Coronary artery (tissue), 2 donors: ENCODE measurements at regions not wholly inside any gene's neighbourhood (a gene's known extent, or its start where the extent isn't known, plus 50 kb on each side); places are given as distances from the start of the nearest gene placed in this dataset.

Experiments used
- DNase-seq: peaks from one replicate; pipeline ENCODE4 v3.0.0-alpha.2; 2017; ENCODE audit warnings: low spot score
- H3K27ac ChIP-seq, 2 donors: fragments of 200-600 bp; sonication (generic); one replicate each; pipeline ENCODE4 v1.5.1; 2016 to 2019
- H3K4me3 ChIP-seq: fragments of 200-600 bp; sonication (generic); 2 replicates; pipeline ENCODE4 v1.5.1; 2016; ENCODE audit warnings: mild to moderate bottlenecking, moderate library complexity
- TF ChIP-seq, protein P1 (sequence below): fragments of 200-600 bp; sonication (generic); IDR thresholded peaks from one replicate; pipeline ENCODE4 v1.5.1; 2019; ENCODE audit warnings: antibody characterized with exemption

DNA sequence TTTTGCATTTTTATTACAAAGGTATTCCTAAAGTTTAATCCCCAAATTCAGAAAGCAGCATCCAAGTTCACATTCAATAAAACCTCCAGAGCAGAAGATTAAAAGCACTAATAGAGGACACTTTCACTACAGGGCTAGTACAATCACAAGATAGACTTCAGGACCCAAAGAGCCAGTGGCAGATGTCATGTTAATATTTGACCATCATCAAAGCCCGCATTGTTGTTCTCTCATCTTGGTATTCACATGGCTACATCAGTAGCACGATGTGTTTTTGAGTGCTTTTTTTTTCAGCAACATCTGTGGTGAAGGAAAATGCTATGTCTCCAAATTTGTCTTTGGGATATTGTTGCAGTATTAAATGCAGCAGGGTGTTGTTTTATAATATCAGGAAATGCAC is 134.3 kb downstream of the ARL4A start:
- no peak overlapping the region for H3K27ac ChIP-seq
- H3K4me3 ChIP-seq = no peak overlapping the region
- DNase-seq = no peak
- TF ChIP-seq, protein P1, sequence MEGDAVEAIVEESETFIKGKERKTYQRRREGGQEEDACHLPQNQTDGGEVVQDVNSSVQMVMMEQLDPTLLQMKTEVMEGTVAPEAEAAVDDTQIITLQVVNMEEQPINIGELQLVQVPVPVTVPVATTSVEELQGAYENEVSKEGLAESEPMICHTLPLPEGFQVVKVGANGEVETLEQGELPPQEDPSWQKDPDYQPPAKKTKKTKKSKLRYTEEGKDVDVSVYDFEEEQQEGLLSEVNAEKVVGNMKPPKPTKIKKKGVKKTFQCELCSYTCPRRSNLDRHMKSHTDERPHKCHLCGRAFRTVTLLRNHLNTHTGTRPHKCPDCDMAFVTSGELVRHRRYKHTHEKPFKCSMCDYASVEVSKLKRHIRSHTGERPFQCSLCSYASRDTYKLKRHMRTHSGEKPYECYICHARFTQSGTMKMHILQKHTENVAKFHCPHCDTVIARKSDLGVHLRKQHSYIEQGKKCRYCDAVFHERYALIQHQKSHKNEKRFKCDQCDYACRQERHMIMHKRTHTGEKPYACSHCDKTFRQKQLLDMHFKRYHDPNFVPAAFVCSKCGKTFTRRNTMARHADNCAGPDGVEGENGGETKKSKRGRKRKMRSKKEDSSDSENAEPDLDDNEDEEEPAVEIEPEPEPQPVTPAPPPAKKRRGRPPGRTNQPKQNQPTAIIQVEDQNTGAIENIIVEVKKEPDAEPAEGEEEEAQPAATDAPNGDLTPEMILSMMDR = no peak

DNA sequence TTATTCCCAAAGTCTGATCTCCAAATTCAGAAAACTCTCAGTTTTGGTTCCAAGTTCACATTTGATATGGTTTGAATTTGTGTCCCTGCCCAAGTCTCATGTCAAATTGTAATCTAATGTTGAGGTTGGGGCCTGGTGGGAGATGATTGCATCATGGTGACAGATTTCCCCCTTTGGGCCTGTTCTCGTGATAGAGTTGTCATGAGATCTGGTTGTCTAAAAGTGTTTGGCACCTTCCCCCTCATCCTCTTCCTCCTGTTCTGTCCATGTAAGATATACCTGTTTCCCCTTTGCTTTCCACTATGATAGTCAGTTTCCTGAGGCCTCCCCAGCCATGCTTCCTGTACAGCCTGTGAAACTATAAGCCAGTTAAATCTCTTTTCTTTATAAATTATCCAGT is 138.6 kb downstream of the ARL4A start:
- H3K27ac ChIP-seq = no peak overlapping the region
- TF ChIP-seq, protein P1 = no peak
- DNase-seq = no peak
- H3K4me3 ChIP-seq = no peak overlapping the region

DNA sequence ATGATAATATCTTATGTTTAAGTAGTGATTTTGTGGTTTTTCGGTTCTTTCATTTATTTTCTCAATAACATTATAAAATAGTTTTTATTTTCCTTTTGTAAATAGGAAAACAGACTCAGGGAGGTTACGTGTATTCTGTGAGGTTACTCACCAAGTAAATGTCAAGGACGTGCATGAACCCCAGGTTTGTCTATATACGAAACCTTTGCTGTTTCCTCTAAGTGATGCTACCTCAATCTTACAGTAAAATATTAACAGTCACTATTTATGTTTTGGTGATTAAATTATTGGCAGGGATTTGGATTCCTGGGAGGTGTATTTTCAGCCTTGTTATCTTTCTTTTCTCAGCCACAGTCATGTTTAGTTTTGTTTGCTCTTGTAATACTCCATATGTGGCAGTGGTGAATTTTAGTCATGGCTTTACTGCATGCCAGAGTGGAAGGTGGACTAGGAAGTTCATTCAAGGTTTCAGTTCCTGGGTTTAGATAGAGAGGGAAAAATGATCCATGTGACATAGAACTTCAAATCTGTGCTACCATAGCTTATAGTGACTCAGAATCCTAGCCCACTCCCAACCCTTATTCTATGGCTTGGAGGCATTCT is 139.9 kb downstream of the ARL4A start:
- TF ChIP-seq, protein P1 = no peak
- no peak for DNase-seq
- Histone ChIP-seq H3K4me3 (no peak overlapping the region), H3K27ac (no peak overlapping the region)

DNA sequence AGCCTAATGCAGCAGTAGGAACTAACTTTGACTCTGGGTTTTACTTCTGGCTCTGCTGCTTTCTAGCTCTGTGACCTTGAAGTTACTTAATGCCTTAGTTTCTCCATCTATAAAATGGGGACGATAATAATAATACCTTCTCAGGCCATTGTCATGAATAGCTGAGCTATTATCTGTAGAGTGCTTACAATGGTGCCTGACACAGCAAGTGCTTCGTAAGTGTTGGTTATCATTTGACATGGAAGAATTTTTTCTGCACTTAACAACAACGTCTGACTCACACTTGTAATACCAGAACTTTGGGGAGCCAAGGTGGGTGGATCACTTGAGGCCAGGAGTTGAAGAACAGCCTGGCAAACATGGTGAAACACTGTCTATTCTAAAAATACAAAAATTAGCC is 140.5 kb downstream of the ARL4A start:
- Histone ChIP-seq H3K4me3 (no peak overlapping the region), H3K27ac (no peak overlapping the region)
- no peak for DNase-seq
- TF ChIP-seq, protein P1 = no peak

DNA sequence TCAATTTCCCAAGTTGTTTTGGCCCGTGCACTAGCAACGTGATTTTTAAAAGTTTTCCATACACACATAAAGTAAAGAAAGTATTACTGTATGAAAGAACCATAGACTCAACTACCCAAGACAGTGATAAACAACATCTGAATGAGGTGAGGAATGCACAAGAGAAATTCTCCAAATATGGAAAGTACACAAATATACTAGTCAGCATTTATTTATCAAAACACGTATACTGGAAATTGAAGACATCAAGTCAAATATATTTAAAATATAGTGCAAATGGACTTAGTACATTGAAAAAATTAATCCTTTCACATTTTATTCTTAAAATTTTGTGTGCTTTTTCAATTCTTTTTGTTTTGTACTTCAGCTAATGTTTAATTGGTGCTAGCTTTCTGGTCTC is 143.6 kb downstream of the ARL4A start:
- no peak overlapping the region for H3K27ac ChIP-seq
- no peak overlapping the region for H3K4me3 ChIP-seq
- TF ChIP-seq, protein P1 = no peak
- no peak for DNase-seq

DNA sequence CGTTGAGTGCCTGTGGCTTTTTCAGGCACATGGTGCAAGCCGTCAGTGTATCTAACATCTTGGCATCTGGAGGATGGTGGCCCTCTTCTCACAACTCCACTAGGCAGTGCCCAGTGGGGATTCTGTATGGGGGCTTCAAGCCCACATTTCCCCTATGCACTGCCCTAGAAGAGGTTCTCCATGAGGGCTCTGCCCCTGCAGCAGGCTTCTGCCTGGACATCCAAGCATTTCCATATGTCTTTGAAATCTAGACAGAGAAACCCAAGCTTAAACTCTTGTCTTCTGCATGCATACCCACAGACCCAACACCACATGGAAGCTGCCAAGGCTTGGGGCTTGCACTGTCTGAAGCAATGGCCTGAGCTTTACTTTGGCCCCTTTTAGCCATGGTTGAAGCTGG is 146.4 kb downstream of the ARL4A start:
- no peak for DNase-seq
- TF ChIP-seq, protein P1 = no peak
- Histone ChIP-seq H3K27ac (no peak overlapping the region), H3K4me3 (no peak overlapping the region)

DNA sequence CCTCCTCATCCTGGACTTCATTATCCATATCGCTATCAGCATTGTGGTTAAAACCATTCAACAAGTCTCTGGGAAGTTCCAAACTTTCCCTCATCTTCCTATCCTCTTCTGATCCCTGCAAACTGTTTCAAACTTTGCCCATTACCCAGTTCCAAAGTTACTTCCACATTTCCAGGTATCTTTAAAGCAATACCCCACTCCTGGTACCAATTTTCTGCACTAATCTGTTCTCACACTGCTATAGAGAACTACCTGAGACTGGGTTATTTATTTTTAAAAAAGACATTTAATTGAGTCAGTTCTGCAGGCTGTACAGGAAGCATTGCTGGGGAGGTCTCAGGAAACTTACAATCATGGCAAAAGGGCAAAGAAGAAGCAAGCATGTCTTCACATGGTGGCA is 147.3 kb downstream of the ARL4A start:
- TF ChIP-seq, protein P1 = no peak
- H3K27ac ChIP-seq = no peak overlapping the region
- no peak overlapping the region for H3K4me3 ChIP-seq
- no peak for DNase-seq
